PFSK-1 (cell line): ENCODE measurements at regions not wholly inside any gene's neighbourhood (a gene's known extent, or its start where the extent isn't known, plus 50 kb on each side); places are given as distances from the start of the nearest gene placed in this dataset.

Experiments used
- FOXP2 ChIP-seq: optimal IDR thresholded peaks from 2 replicates; pipeline ENCODE3; 2011; ENCODE audit warnings: borderline replicate concordance, control low read depth, inconsistent platforms; ENCODE audit not compliant: insufficient read depth; ENCODE audit errors: extremely low read length, extremely low read depth
- POLR2AphosphoS5 ChIP-seq: IDR thresholded peaks from 2 replicates; pipeline ENCODE4 v1.6.1; 2012; ENCODE audit warnings: low read depth, mild to moderate bottlenecking, control low read depth, low read length, moderate library complexity
- REST ChIP-seq, 2 experiments: IDR thresholded peaks; 2 replicates each; pipeline versions ENCODE4 v1.6.1 to v1.8.0; 2011 to 2012; ENCODE audit warnings: low read depth in 2 of 2, low read length in 2 of 2, control low read depth in 1 of 2, inconsistent platforms in 1 of 2, mild to moderate bottlenecking in 1 of 2, moderate library complexity in 1 of 2; ENCODE audit not compliant: insufficient read depth in 1 of 2
- SIN3A ChIP-seq: IDR thresholded peaks from 2 replicates; pipeline ENCODE4 v1.6.1; 2012; ENCODE audit warnings: mild to moderate bottlenecking, low read length, moderate library complexity, borderline replicate concordance; ENCODE audit not compliant: insufficient read depth
- TAF1 ChIP-seq: IDR thresholded peaks from 2 replicates; pipeline ENCODE4 v1.6.1; 2012; ENCODE audit warnings: low read length, control low read depth, borderline replicate concordance; ENCODE audit not compliant: insufficient read depth

DNA sequence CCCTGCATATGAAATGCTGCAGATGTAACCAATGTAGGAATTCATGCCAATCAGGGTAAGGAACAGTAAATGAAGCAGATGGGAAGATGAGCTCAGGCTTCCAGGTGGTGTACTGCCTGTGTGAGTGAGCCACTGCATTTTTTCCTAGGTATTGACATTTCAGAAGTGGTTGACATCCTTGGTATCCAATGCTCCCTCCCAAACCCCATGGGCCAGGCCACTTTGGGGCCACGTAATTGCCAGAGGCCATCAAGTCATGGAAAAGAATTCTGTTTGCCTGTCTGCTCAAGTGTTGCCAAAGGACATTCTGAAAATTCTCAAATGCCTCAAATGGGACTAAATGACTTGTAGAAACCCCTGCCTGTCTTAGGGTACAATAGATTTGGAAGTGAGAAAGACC, 384.6 kb downstream of the GATA3 start:
- TF ChIP-seq REST (IDR thresholded peaks at IDR 0.05; ENCODE audit: insufficient read depth in 1 of 2, low read depth in 2 of 2, low read length in 2 of 2) (no peak), SIN3A (no peak), FOXP2 (no peak), TAF1 (no peak), POLR2AphosphoS5 (no peak)

DNA sequence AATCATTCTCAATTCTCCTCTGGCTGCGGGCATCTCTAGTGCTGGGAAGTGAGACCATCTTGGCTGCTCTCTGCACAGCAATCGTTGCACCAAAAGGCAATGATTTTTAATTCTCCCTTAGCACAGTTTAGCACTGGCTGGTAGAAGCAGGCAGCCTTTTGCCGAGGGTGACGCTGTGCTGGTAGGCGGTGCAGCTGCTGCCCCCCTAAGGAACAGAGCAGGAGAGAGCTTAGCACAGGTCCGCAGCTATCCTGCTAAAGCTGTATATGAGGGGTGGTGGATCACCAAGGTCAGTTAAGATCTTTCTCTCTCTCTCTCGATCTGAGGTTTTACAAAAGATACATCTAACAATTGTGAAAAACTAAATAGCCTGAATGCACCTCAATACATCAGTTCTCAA, 390.1 kb downstream of the GATA3 start:
- TF ChIP-seq REST (IDR thresholded peaks at IDR 0.05; ENCODE audit: insufficient read depth in 1 of 2, low read depth in 2 of 2, low read length in 2 of 2): no peak
- no peak for TF ChIP-seq TAF1
- no peak for TF ChIP-seq FOXP2
- no peak for TF ChIP-seq SIN3A
- no peak for TF ChIP-seq POLR2AphosphoS5

GRCh38 chr10:8445353-8445752, 390.9 kb downstream of the GATA3 start:
- TF ChIP-seq TAF1 (no peak), POLR2AphosphoS5 (no peak), SIN3A (no peak), REST (IDR thresholded peaks at IDR 0.05; ENCODE audit: insufficient read depth in 1 of 2, low read depth in 2 of 2, low read length in 2 of 2) (no peak), FOXP2 (no peak)

- TF ChIP-seq TAF1: no peak
Observed at GRCh38 chr10:8449909-8450308, 395.4 kb downstream of the GATA3 start.

- TF ChIP-seq POLR2AphosphoS5 (no peak), REST (IDR thresholded peaks at IDR 0.05; ENCODE audit: insufficient read depth in 1 of 2, low read depth in 2 of 2, low read length in 2 of 2) (no peak)
Observed at GRCh38 chr10:8453587-8453986, 399.1 kb downstream of the GATA3 start.

- TF ChIP-seq REST (IDR thresholded peaks at IDR 0.05; ENCODE audit: insufficient read depth in 1 of 2, low read depth in 2 of 2, low read length in 2 of 2) (no peak), POLR2AphosphoS5 (no peak), FOXP2 (no peak), TAF1 (no peak), SIN3A (no peak)
Observed at GRCh38 chr10:8454357-8454756, 399.9 kb downstream of the GATA3 start.
